HG03565 (cell line): ENCODE measurements at regions not wholly inside any gene's neighbourhood (a gene's known extent, or its start where the extent isn't known, plus 50 kb on each side); places are given as distances from the start of the nearest gene placed in this dataset.

Source experiments
- ATAC-seq: cut with Tn5 transposase; IDR thresholded peaks from one replicate; pipeline ENCODE4 v1.9.1; 2021; ENCODE audit warnings: mild to moderate bottlenecking, moderate library complexity; ENCODE audit not compliant: unreplicated experiment

DNA sequence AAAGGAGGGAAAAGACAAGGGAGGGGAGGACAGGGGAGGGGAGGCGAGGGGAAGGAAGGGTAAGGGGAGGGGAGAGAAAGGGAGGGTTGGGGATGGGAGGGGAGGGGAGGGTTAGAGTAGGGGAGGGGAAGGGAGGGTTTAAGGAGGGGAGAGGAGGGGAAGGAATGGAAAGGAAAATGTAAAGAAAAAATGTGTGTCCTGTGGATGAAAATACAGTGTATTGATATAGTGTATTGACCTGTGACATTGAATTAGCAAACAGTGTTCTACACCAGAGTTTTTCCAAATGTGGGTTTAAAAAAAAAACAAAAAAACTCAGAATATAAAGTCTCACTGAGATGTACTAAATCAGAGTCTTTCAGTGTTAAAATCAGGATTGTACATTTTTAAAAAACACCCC lies 1279.8 kb upstream of the ADGRL2 start:
- ATAC-seq, result no peak

DNA sequence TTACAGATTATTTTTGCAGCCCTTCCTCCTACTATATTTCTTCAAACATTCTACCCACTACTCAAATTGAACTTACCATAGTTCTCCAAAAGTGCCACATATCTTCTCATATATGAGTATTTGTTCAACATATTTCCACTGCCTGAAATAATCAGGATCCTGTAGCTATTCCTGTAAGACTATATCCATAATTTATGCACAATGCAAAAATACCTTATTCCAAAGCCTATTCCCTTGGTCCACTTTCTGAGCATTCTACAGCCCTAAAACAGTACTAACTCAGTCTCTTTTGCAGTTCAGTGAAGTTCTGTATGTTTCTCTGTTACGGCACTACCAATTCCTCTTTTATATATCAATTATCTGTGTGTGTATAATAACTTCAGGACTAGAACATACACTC lies 1283.7 kb upstream of the ADGRL2 start:
- ATAC-seq, result no peak

DNA sequence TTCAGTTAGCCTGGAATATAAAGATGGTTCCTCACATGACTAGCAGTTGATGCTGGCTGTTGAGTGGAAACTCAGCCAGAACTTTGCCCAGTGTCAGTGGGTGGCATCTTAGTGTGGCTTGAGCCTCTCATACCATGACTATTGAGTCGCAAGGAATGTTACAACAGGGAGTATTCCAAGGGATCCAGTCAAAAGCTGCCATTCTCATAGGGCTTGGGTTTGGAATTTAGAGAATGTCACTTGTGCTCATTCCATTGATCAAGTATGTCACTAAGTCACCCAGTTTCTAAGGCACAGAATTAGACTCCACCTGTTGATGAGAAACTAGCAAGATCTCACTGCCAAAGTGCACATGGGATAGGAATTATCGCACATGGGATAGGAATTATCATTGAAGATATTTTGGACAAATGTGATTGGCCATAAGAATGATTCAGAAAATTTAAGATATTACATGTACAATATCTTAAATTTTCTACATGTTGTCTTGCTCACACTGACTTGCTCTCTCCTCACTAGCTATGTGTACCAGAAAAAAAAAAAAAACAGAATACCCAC lies 1290.7 kb upstream of the ADGRL2 start:
- no peak for ATAC-seq

DNA sequence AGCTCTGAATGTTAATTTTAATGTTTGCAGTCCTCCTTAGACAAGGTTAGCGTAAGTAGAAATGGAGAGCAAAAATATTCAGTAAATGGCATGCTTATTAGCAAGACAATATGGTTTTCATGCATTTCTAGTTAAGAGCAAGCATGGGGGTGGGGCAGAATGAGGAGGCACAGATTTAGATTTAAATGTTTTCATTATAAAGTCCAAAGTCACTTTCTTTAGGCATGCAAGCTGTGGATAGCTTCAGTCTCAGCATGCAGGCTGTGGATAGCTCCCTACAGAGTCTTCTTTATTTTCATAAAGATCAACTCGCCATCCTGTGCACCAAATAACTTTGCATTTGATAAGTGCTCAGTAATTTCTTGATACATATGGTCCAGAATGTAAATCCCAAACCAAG lies 1294.5 kb upstream of the ADGRL2 start:
- ATAC-seq, result no peak

DNA sequence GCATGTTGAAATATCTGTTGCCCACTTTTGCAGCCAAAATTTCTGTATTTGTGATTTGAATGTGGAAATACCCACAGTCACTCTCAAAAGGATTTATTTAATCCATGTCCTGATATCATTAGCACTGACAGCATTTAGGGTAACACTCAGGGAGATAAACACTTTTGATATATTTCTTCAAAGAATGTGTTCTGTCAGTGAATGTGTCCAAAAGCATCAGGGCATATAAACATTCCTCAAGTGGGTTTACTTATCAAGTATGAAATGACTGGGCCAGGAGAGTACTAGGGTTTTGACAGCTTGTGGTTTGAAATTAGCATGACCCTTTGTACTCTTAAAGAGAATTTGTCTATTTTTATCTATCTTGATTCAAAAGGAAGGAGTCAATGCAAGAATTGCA lies 1302.1 kb upstream of the ADGRL2 start:
- ATAC-seq, result no peak

DNA sequence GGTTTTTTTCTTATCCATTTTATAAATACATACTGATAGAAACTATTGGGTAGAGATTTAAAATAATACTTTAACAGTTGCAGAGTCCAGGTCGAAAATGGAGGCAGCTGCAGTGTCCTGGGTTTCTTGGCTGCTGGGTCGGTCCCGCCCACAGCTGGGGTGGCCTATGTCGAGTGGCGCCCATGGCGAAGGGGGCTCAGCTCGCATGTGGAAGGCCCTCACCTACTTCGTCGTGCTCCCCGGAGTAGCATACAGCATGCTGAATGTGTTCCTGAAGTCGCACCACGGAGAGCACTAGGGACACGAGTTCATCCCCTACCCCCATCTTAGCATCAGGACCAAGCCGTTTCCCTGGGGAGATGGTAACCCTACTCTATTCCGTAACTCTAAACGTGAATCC lies 1304.9 kb upstream of the ADGRL2 start:
- ATAC-seq, result no peak

DNA sequence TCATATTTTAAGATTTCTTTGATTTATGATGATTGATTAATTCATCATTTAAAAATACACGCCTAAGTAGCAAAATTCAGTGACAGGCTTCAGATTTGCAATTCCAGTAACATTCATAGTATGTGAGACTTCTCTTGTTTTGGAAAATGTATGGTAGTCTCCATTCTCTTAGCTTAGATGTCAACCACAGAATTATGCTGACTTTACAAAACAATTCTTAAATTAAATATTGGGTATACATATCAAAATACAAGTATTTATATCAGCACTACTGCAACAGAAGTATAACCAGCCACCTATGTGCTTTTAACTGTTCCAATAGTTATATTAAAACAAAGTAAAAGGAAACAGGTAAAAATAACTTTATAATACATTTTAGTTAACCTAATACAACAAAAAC lies 1328.6 kb upstream of the ADGRL2 start:
- ATAC-seq, result no peak

DNA sequence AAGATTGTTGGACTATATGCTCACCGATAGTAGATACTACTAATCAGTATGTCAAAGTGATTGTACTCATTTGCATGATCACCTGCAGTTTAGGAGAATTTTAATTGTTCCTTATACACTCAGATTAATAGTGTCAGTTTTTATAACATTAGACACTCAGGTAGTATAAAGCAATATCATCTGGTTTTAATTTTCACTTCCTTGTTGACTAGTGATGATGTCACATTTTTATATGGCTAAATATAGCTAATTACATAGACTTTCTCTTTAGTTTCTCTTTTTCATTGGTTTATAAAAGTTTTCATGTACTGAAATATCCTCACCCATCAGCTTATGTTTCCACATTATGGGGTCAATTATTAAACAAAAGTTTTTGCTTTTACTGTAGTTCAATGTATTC lies 1332.4 kb upstream of the ADGRL2 start:
- no peak for ATAC-seq

DNA sequence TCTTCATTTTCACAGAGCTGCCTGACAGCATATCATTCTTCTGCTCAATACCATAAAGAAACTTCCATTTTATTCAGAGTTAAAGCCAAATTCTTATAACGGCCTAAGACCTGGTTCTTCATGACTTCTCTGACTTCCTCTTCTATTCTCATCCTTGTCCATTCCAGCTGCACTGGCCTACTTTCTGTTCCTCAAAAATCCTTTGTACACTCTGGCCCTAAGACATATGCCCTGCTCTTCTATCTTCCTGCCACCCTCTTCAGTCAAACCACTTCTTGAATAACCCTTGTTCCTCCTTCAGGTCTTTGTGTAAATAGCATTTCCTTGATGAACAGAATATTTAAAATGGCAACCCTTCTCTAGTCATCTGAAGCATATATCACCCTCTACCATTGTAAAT lies 1338.7 kb upstream of the ADGRL2 start:
- no peak for ATAC-seq

DNA sequence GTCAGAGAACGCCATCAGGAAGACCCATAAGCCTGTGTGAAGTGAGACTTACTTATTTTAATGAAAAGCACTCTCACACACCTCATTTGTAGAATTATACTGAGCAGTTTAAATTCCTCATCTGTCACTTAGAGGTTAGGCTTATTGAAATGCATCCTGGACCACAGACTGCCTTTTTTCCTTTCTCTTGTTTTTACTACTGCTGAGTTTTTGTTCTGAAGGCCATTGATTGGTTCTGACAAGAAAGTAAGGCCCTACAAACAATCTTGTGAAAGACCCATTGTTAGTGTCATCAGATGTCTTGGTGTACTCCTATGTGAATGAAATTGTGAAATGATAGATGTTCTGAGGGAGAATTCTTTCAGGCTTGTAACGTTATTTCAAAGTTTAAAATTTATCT lies 1343.3 kb upstream of the ADGRL2 start:
- no peak for ATAC-seq

DNA sequence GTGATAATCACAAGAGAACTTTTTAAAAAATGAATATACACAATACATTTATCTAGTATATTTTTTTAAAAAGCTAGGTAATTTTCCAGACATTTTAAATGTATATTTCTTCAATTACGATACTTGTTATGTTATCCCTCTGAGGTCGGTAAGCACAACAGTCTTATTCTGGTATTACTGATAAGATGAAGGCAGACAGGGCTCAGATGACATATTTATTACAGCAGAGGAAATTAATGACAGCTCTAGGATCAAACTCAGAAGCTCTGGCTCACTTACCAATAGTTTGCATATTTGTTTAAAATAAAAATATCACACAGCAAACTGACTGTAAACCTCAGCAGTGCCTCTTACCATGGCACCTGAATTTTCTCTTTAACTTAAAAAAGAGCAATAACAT lies 1347.0 kb upstream of the ADGRL2 start:
- no peak for ATAC-seq

DNA sequence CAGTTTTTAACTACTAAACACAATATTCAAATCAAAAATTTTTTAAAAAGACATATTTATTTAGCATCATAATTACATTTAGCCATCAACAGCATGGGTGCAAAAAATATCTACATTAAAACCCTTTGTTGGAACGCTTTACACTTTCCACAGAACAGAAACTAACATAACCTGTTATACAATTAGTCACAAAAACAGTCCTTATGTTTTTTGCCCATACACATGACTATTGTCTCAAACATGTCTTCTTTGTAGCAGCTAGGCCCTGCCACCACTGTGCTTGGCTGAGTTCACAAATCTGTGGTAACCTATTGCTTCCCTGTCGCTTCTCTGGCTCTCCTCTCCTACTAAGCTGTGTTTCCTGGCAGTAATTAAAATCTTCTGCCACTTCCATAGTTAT lies 1350.0 kb upstream of the ADGRL2 start:
- no peak for ATAC-seq

DNA sequence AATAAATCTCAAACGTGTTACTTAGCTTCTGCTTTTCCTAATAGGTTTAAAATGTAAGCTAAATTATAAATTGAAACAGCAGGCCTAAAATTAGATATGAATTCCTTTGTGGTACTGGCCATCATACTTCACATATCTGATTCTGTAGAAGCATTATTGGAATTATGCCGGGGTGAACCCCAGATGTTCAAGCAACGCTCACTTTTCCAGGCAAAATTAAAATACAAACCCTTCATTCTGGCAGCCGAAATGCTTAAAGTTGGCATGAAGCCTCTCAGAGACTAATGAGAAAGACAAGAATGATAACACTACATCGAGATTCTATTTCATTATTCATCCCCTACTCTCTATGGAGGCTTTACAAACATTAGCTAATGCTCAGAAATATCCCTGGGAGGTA lies 1352.7 kb upstream of the ADGRL2 start:
- ATAC-seq, result no peak

DNA sequence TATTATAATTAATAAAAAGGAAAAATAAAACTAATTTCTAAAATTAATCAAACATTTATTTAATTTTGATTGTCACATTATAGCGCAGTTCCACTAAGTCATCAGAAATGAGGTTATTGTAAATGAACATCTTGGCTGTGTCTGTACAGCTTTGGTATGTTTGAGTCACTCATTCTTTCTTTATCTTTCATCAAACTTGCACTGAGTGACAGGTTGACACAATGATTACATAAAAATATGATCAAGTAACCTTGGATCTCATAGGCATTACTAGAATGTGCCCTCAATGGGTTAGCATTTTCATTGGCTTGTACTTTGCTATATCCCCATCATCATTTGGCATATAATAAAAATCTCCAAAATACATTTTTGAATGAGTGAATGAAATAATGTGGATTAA lies 1353.2 kb upstream of the ADGRL2 start:
- no peak for ATAC-seq

DNA sequence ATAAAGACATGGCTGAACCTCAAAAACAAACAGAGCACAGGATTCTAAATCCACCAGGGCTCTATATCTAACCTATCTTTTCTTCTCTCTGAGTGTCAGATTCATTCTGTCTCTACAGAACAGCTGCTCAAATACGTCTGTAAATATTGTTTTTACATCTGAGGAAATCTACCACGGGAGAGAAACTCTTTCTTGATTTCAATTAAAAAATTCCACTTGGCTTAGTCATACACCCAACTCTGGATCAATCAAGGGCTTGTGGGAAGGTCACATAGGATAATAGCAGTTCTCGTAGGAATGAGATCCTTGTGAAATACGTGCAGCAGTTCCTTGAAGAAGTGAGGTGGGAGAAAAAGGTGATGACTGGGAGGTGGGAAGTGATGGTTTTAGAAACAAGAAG lies 1355.7 kb upstream of the ADGRL2 start:
- no peak for ATAC-seq

DNA sequence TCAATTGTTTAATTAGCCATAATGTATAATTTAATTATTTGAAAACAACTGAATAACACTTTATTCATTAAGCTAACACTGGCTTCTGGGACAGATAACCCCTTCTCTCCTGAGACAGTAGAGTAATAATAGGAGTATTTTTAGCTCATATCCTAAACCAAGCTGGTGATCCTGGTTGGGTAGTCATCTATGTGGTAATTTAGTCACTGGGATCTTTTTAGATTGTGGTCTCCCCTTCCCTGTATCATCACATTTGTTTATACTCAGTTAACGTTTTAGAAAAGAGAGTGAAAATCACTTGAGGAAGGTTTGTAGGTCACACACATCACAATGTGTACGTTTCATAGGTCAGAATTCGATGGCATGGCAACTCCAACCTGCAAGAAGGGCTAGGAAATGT lies 1356.6 kb upstream of the ADGRL2 start:
- no peak for ATAC-seq

DNA sequence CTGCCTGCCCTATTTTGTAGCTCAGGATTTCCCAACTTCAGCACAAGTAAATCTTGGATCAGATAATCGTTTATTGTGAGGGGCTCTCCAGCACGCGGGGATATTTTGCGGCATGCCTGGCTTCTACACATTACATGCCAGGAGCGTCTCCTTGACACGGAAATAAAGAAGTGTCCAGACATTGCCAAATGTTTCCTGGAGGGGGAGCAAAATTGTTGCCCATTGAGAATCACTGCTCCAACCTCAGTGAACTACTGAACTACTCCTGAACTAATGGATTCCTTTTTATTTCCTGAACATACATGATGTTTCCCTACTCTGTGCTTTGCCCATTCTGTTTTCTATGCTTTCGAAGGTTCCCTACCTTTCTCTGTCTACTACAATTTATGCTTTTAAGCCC lies 1359.1 kb upstream of the ADGRL2 start:
- ATAC-seq, result no peak

DNA sequence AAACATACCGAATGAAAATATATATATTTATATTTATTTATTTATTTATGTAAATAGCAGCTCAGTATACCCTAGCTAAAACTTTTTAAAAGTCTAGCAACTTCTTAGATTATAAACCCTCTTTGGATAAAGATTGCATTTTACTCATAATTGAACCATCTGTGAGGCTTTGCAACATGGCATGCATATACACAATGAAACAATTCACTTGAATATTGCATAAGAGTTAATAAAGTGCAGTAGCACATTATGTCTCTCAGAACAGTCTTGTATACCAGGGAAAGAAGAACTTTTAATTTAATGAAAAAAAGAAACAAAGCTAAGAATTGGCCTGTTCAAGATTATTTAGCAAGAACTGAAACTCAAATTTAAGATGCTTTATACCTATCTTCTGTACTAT lies 1363.9 kb upstream of the ADGRL2 start:
- no peak for ATAC-seq

DNA sequence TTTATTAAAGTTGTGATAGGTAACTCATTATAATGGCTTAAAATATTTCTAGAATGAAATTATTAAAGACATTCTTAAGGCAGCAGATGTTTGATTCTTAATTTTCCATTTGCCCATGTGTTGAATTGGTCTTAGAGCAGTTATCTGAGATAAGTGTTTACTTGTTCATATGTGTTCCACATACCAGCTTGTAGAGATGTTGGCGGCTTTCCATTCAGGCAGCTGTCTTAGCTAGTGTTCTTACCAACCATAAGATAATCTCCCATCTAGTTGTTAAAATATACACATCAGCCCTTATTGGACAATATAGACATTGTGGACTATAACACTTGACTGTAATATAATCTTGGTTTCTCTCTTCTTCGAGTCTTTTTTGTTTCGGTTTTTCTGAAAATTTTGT lies 1372.9 kb upstream of the ADGRL2 start:
- ATAC-seq, result no peak

DNA sequence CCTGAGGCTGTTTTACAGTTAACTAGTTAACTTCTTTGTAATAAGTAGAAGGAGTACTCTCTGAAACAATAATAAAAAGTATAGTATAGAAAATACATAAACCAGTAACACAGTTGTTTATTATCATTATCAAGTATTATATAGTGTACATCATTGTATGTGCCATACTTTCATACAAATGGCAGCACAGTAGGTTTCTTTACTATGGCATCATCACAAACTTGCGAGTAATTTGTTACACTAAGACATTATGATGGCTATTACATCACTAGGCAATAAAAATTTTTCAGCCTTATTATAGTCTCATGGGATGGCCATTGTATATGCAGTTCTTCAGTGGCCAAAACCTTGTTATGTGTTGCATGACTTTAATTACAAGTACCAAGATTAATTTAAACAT lies 1376.5 kb upstream of the ADGRL2 start:
- ATAC-seq, result no peak

DNA sequence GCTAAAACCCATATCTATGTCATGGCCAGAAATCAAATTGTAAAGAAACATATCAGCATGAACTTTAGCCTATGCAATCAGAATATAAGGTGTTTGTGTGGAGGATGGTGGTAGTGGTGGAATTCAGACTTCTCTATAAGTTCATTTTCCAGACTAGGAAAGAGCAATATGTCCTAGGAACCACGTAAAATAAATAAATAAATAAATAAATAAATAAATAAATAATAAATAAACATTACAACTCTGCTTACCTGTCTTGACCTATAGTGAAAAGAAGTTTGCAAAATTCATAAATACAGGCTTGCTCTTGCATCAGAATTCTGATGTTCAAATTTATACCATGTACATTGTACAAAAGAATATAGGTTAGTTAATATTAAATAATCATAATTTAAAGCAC lies 1382.6 kb upstream of the ADGRL2 start:
- no peak for ATAC-seq

DNA sequence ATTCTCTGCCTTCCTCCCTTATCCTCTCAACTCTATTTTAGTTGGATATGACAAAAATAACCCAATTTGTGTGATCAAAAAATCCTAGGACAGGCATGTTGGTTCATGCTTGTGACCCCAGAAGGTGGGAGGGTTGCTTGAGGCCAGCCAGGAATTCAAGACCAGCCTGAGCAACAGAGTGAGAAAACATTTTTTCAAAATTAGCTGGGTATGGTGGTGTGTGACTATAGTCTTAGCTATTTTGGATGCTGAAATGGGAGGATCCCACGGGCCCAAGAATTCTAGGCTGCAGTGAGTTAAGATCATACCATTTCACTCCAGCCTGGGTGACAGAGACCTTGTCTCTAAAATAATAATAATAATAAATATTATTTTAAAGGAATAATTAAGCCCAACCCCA lies 1383.1 kb upstream of the ADGRL2 start:
- no peak for ATAC-seq

DNA sequence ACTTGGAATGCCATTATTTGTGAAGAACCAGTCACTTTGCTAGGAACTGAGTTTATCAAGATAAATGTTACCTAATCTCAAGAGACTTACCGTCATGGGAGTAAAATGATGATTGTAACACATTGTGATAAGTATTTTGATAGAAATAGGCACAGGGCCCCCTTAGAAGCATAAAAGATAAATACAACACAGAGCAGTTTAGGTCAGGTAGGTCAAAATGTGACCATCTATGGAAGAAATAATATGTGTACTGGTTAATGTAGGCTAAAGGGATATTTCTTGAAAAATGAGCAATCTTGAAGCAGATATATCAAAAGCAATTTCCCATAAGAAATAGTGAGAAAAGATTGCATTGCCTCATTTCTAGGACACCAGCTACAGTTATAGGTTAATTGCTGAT lies 1386.8 kb upstream of the ADGRL2 start:
- ATAC-seq, result no peak

DNA sequence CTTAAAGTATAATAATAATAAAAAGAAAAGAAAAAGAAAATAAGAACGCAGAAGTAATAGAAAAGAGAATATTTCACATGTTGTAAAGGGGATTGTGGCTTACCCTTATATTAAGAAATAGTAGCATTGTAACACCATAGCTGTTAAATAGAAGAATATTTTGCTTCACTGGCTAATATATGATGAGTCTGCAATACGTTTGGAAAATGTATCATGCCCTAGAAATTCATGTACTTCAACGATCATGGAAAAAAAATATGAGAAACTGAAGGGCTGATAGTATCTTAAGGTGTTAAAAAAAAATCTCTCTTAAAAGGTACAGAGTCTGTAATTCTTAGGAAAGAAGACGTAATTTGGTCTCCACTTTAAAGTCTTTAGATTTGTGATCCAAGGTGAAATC lies 1390.5 kb upstream of the ADGRL2 start:
- ATAC-seq, result no peak
